IMR-90 (cell line): ENCODE measurements at regions not wholly inside any gene's neighbourhood (a gene's known extent, or its start where the extent isn't known, plus 50 kb on each side); places are given as distances from the start of the nearest gene placed in this dataset.

Experiments used
- ATAC-seq: fragments of 200-7000 bp; cut with Tn5 transposase; 2 replicates; pipeline ENCODE4 v1.9.1; 2020; ENCODE audit warnings: low read depth, mild to moderate bottlenecking, moderate library complexity
- BruUV-seq: library from RNA; stranded (reverse); fragments of 400-500 nt; replicated peaks from 2 replicates; lab custom pipeline; 2021; lab: Mats Ljungman, UMichigan
- CTCF ChIA-PET: fragments of 300-600 bp; formaldehyde crosslinking; extraction: SDS; loops from one replicate; lab custom pipeline; 2021; ENCODE audit warnings: antibody characterized with exemption; lab: Yijun Ruan, JAX
- POLR2A ChIA-PET: fragments of 300-600 bp; sonication (Branson Sonifier 250); formaldehyde crosslinking; loops from one replicate; lab custom pipeline; 2022; ENCODE audit warnings: antibody characterized with exemption; ENCODE audit not compliant: unreplicated experiment; lab: Charles Lee
- DNase-seq: peaks from one replicate; pipeline ENCODE4 v3.0.0; 2013
- H2AFZ ChIP-seq: replicated peaks from 2 replicates; pipeline ENCODE3; 2013; ENCODE audit warnings: low read length, mild to moderate bottlenecking; ENCODE audit not compliant: poor library complexity
- H2AK5ac ChIP-seq: 2 replicates; pipeline ENCODE4 v1.6.1; 2013; ENCODE audit warnings: low read depth, low read length, inconsistent platforms
- H2AK9ac ChIP-seq: replicated peaks from 2 replicates; pipeline ENCODE3; 2013; ENCODE audit warnings: mild to moderate bottlenecking, low read depth, low read length, moderate library complexity; ENCODE audit not compliant: poor library complexity
- H2BK120ac ChIP-seq: 2 replicates; pipeline ENCODE4 v1.6.1; 2013; ENCODE audit warnings: low read depth, low read length, inconsistent platforms
- H2BK15ac ChIP-seq: 3 replicates; pipeline ENCODE4 v1.6.1; 2013; ENCODE audit warnings: low read depth, low read length, inconsistent platforms
- H2BK20ac ChIP-seq: 2 replicates; pipeline ENCODE4 v1.6.1; 2013; ENCODE audit warnings: low read depth, mild to moderate bottlenecking, inconsistent platforms, low read length, moderate library complexity
- H2BK5ac ChIP-seq: 2 replicates; pipeline ENCODE4 v1.6.1; 2013; ENCODE audit warnings: mild to moderate bottlenecking, low read depth, low read length, inconsistent platforms; ENCODE audit not compliant: poor library complexity, severe bottlenecking
- H3K14ac ChIP-seq: replicated peaks from 2 replicates; pipeline ENCODE4 v1.6.1; 2013; ENCODE audit warnings: low read depth, low read length, inconsistent platforms
- H3K18ac ChIP-seq: 2 replicates; pipeline ENCODE4 v1.6.1; 2013; ENCODE audit warnings: low read depth, low read length, control low read depth
- H3K23ac ChIP-seq: 2 replicates; pipeline ENCODE4 v1.6.1; 2013; ENCODE audit warnings: low read depth, low read length, inconsistent platforms
- H3K27ac ChIP-seq: 2 replicates; pipeline ENCODE4 v1.5.1; 2013; ENCODE audit warnings: mild to moderate bottlenecking, control low read depth, low read length; ENCODE audit not compliant: insufficient read depth
- H3K27me3 ChIP-seq: 2 replicates; pipeline ENCODE4 v1.6.1; 2013; ENCODE audit warnings: low read length; ENCODE audit not compliant: control insufficient read depth, insufficient read depth
- H3K36me3 ChIP-seq: 2 replicates; pipeline ENCODE4 v1.6.1; 2013; ENCODE audit warnings: low read length, mixed read lengths; ENCODE audit not compliant: control insufficient read depth, insufficient read depth
- H3K4ac ChIP-seq: 2 replicates; pipeline ENCODE4 v1.6.1; 2013; ENCODE audit warnings: low read depth, low read length, inconsistent platforms
- H3K4me1 ChIP-seq: 2 replicates; pipeline ENCODE4 v1.6.1; 2013; ENCODE audit warnings: low read length, mixed read lengths; ENCODE audit not compliant: control insufficient read depth, insufficient read depth
- H3K4me2 ChIP-seq: 2 replicates; pipeline ENCODE4 v1.6.1; 2013; ENCODE audit warnings: low read depth, mild to moderate bottlenecking, control low read depth, low read length, moderate library complexity
- H3K4me3 ChIP-seq: 2 replicates; pipeline ENCODE4 v1.5.1; 2013; ENCODE audit warnings: low read depth, mild to moderate bottlenecking, control low read depth, low read length, moderate library complexity; ENCODE audit not compliant: insufficient read depth
- H3K56ac ChIP-seq: 2 replicates; pipeline ENCODE4 v1.6.1; 2013; ENCODE audit warnings: low read length, inconsistent platforms; ENCODE audit not compliant: insufficient read depth; ENCODE audit errors: extremely low read depth
- H3K79me1 ChIP-seq, 2 experiments: 2 replicates each; pipeline ENCODE4 v1.6.1; 2013; ENCODE audit warnings: low read length in 2 of 2, inconsistent platforms in 1 of 2, low read depth in 1 of 2
- H3K9ac ChIP-seq: 2 replicates; pipeline ENCODE4 v1.6.1; 2013; ENCODE audit warnings: low read depth, low read length, control low read depth
- H3K9me1 ChIP-seq: 2 replicates; pipeline ENCODE4 v1.6.1; 2013; ENCODE audit warnings: low read length, inconsistent platforms; ENCODE audit not compliant: insufficient read depth
- H3K9me3 ChIP-seq: 2 replicates; pipeline ENCODE4 v1.6.1; 2013; ENCODE audit warnings: low read length; ENCODE audit not compliant: control insufficient read depth, insufficient read depth
- H4K20me1 ChIP-seq: 2 replicates; pipeline ENCODE4 v1.6.1; 2013; ENCODE audit warnings: low read length, inconsistent platforms; ENCODE audit not compliant: insufficient read depth
- H4K5ac ChIP-seq: 2 replicates; pipeline ENCODE4 v1.6.1; 2013; ENCODE audit warnings: mild to moderate bottlenecking, low read depth, low read length, control low read depth
- H4K8ac ChIP-seq, 2 experiments: 2 replicates each; pipeline ENCODE4 v1.6.1; 2013; ENCODE audit warnings: low read depth in 2 of 2, low read length in 2 of 2, control low read depth in 1 of 2, inconsistent platforms in 1 of 2
- H4K91ac ChIP-seq: 2 replicates; pipeline ENCODE4 v1.6.1; 2013; ENCODE audit warnings: low read depth, low read length, inconsistent platforms; ENCODE audit not compliant: insufficient read depth
- CEBPB ChIP-seq: IDR thresholded peaks from 2 replicates; pipeline ENCODE4 v1.6.1; 2012; ENCODE audit warnings: low read depth, low read length, improper control_type of control experiment
- MAZ ChIP-seq: IDR thresholded peaks from 2 replicates; pipeline ENCODE4 v1.6.1; 2012; ENCODE audit warnings: low read depth, mild to moderate bottlenecking, low read length, improper control_type of control experiment, moderate library complexity, borderline replicate concordance
- NFE2L2 ChIP-seq: fragments of 150-350 bp; IDR thresholded peaks from 2 replicates; pipeline ENCODE4 v1.6.1; 2016; ENCODE audit warnings: low read depth, mild to moderate bottlenecking, low read length
- RAD21 ChIP-seq: IDR thresholded peaks from 2 replicates; pipeline ENCODE4 v1.6.1; 2012; ENCODE audit warnings: low read length, improper control_type of control experiment
- RFX5 ChIP-seq: IDR thresholded peaks from 2 replicates; pipeline ENCODE4 v1.8.0; 2012; ENCODE audit warnings: low read depth, mild to moderate bottlenecking, low read length, moderate library complexity
- SMC3 ChIP-seq: fragments of 150-350 bp; IDR thresholded peaks from 2 replicates; pipeline ENCODE4 v1.6.1; 2016; ENCODE audit warnings: low read depth, mild to moderate bottlenecking, antibody characterized with exemption, low read length, moderate library complexity
- WGBS, 2 experiments: methylation state at CpG; one replicate each; pipeline versions ENCODE4 v1.1.5 to v1.1.7; 2013; ENCODE audit warnings: missing lambda C conversion rate in 2 of 2; ENCODE audit not compliant: insufficient read length in 1 of 2; ENCODE audit errors: extremely low coverage in 2 of 2; 5-methylcytosine and 5-hydroxymethylcytosine counted together
- dilution Hi-C: fragments of 300-500 bp; cut with HindIII; formaldehyde crosslinking; loops from one replicate; pipeline ENCODE4 v1.14.3; 2018; ENCODE audit warnings: low sequenced_read_pairs; ENCODE audit not compliant: unreplicated experiment
- in situ Hi-C: fragments of 300-500 bp; cut with MboI; formaldehyde crosslinking; loops from 3 replicates; pipeline ENCODE4 v1.14.3; 2019; ENCODE audit warnings: low sequenced_read_pairs, inconsistent platforms, mixed read lengths
- intact Hi-C: fragments of 100-400 bp; cut with micrococcal nuclease; formaldehyde crosslinking; loops from 2 replicates; pipeline ENCODE4 v1.10.0; 2022

DNA sequence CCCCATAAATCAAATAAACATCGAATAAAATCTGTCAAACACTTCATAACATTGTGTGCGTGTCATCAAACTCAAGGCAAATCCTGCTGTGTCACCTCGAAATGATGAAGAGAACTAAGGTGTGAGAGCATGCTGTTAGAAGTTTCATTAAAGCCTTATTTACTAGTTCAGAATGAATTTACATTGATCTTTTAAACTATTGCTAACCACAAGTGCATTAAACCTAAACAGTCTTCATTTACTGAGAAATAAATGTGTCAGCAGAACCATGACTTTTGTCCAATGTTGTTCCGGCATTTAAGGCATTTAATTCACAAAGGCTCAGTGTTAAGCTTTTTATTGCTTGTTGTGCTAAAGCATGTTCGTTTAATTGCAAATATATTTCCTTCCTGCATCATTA, 474.4 kb downstream of the SETD4 start:
- no peak for DNase-seq
- no CpG with 5 or more reads among the region's 5 CpGs for WGBS, 2 experiments
- no peak overlapping the region for H2AK5ac ChIP-seq
- H2AFZ ChIP-seq, result no peak overlapping the region
- H3K4me2 ChIP-seq, result no peak overlapping the region
- no peak for ATAC-seq
- no peak for TF ChIP-seq RFX5
- no peak for TF ChIP-seq MAZ
- TF ChIP-seq NFE2L2, result no peak
- TF ChIP-seq CEBPB, result no peak
- TF ChIP-seq RAD21, result no peak
- no peak for TF ChIP-seq SMC3
- no peak overlapping the region for H2AK9ac ChIP-seq
- in situ Hi-C loops, result no loop called here
- dilution Hi-C loops, result no loop called here
- H2BK20ac ChIP-seq, result no peak overlapping the region
- H3K23ac ChIP-seq, result no peak overlapping the region
- H2BK15ac ChIP-seq, result no peak overlapping the region
- no peak overlapping the region for H3K56ac ChIP-seq
- intact Hi-C loops, result no loop called here
- H4K91ac ChIP-seq, result no peak overlapping the region
- no peaks in the 10 kb centered on the region for H3K79me1 ChIP-seq
- H4K8ac ChIP-seq, result no peak overlapping the region
- no peak overlapping the region for H3K27ac ChIP-seq
- H3K36me3 ChIP-seq, result no peaks in the 10 kb centered on the region
- H3K9me1 ChIP-seq, result 0 out of 2 replicates have a peak, but pooled peaks cover 3% of the 10 kb centered on the region
- H3K4ac ChIP-seq, result no peak overlapping the region
- no peak overlapping the region for H3K9ac ChIP-seq
- ChIA-PET POLR2A (no interaction called here), CTCF (no interaction called here)
- BruUV-seq, result no TSS peak
- peaks cover 4% of the 10 kb centered on the region for H3K4me1 ChIP-seq
- H4K5ac ChIP-seq, result no peak overlapping the region
- no peaks in the 10 kb centered on the region for H4K20me1 ChIP-seq
- no peak overlapping the region for H3K18ac ChIP-seq
- H3K14ac ChIP-seq, result no peak overlapping the region; the same call in 1 of the 2 replicates
- no peak overlapping the region for H2BK120ac ChIP-seq
- H3K9me3 ChIP-seq, result no peaks in the 10 kb centered on the region
- H2BK5ac ChIP-seq, result no peak overlapping the region
- H3K27me3 ChIP-seq, result no peaks in the 10 kb centered on the region
- H3K4me3 ChIP-seq, result no peak overlapping the region
